Fibroblast of villous mesenchyme (primary cell): ENCODE measurements at regions not wholly inside any gene's neighbourhood (a gene's known extent, or its start where the extent isn't known, plus 50 kb on each side); places are given as distances from the start of the nearest gene placed in this dataset.

ENCODE experiments used
- DNase-seq: peaks from one replicate; pipeline ENCODE4 v3.0.0-alpha.2; 2010; ENCODE audit warnings: low read depth
- H3K4me3 ChIP-seq: 2 replicates; pipeline ENCODE4 v1.5.1; 2011; ENCODE audit warnings: low read depth, mild to moderate bottlenecking, low read length
- CTCF ChIP-seq: IDR thresholded peaks from 2 replicates; pipeline ENCODE4 v1.5.1; 2012; ENCODE audit warnings: low read depth, mild to moderate bottlenecking, low read length; ENCODE audit not compliant: insufficient read depth

- DNase-seq, result no peak
- no peak for TF ChIP-seq CTCF
These were observed 463.3 kb downstream of the BRD1 start for GRCh38 chr22:49364398-49364797.

GRCh38 chr22:49363526-49364230 is 464.0 kb downstream of the BRD1 start:
- no peak for DNase-seq
- no peak overlapping the region for H3K4me3 ChIP-seq
- TF ChIP-seq CTCF, result no peak

More at GRCh38 chr22:49364398-49364797, 463.3 kb downstream of the BRD1 start:
- H3K4me3 ChIP-seq, result no peak overlapping the region

- TF ChIP-seq CTCF, result no peak
- no peak overlapping the region for H3K4me3 ChIP-seq
- DNase-seq, result no peak
These were observed 465.3 kb downstream of the BRD1 start for GRCh38 chr22:49362211-49362839.

- no peak overlapping the region for H3K4me3 ChIP-seq
- DNase-seq, result no peak
These were observed 466.5 kb downstream of the BRD1 start for GRCh38 chr22:49361164-49361563.

GRCh38 chr22:49360746-49361145 is 466.9 kb downstream of the BRD1 start:
- no peak overlapping the region for H3K4me3 ChIP-seq
- no peak for DNase-seq
- TF ChIP-seq CTCF, result no peak

More at GRCh38 chr22:49361164-49361563, 466.5 kb downstream of the BRD1 start:
- TF ChIP-seq CTCF, result no peak

GRCh38 chr22:49359076-49359475 is 468.6 kb downstream of the BRD1 start:
- no peak overlapping the region for H3K4me3 ChIP-seq
- no peak for DNase-seq
- no peak for TF ChIP-seq CTCF
